Heart right ventricle (tissue), 16 donors: ENCODE measurements at regions not wholly inside any gene's neighbourhood (a gene's known extent, or its start where the extent isn't known, plus 50 kb on each side); places are given as distances from the start of the nearest gene placed in this dataset.
"Not testable (repeated sequence)": the region's sequence is repeated elsewhere in the genome, so short reads cannot be mapped to it uniquely, and the experiment has no call there.

Source experiments
- ATAC-seq, 8 donors: fragments of 200-7000 bp; cut with Tn5 transposase; one replicate each; pipeline ENCODE4 v1.9.1; 2020; ENCODE audit warnings: mild to moderate bottlenecking in 8 of 8, moderate library complexity in 8 of 8, moderate number of reproducible peaks in 1 of 8
- DNase-seq, 2 donors: peaks; one replicate each; pipeline ENCODE4 v3.0.0-alpha.2; 2020
- H3K27ac ChIP-seq, 10 donors: fragments of 200-600 bp; sonication (generic) in 2 of 10; one replicate each; pipeline versions ENCODE4 v1.5.0 to v1.8.0; 2020 to 2022; ENCODE audit warnings: mild to moderate bottlenecking in 3 of 10
- H3K27me3 ChIP-seq, 7 donors: fragments of 200-600 bp; one replicate each; pipeline ENCODE4 v1.8.0; 2021 to 2022; ENCODE audit warnings: mild to moderate bottlenecking in 2 of 7
- H3K36me3 ChIP-seq, 9 donors: fragments of 200-600 bp; sonication (generic) in 1 of 9; one replicate each; pipeline versions ENCODE4 v1.5.0 to v1.8.0; 2020 to 2022; ENCODE audit warnings: mild to moderate bottlenecking in 2 of 9
- H3K4me1 ChIP-seq, 9 donors: fragments of 200-600 bp; sonication (generic) in 1 of 9; one replicate each; pipeline versions ENCODE4 v1.5.0 to v1.8.0; 2020 to 2022; ENCODE audit warnings: mild to moderate bottlenecking in 4 of 9
- H3K4me3 ChIP-seq, 10 donors: fragments of 200-600 bp; sonication (generic) in 2 of 10; one replicate each; pipeline versions ENCODE4 v1.5.0 to v1.8.0; 2020 to 2022; ENCODE audit warnings: mild to moderate bottlenecking in 7 of 10, moderate library complexity in 2 of 10
- H3K9me3 ChIP-seq, 11 donors: fragments of 200-600 bp in 10 of 11; sonication (generic) in 2 of 11; one replicate each; pipeline versions ENCODE4 v1.5.0 to v1.8.0; 2013 to 2022; ENCODE audit warnings: mild to moderate bottlenecking in 2 of 11, control low read depth in 1 of 11, moderate library complexity in 1 of 11
- CTCF ChIP-seq, 9 donors: fragments of 200-600 bp; sonication (generic) in 2 of 9; IDR thresholded peaks; one replicate each; pipeline versions ENCODE4 v1.5.0 to v1.8.0; 2021 to 2022; ENCODE audit warnings: antibody characterized with exemption in 9 of 9, mild to moderate bottlenecking in 5 of 9, moderate library complexity in 1 of 9
- WGBS, 2 donors: extraction: QIAGEN DNeasy Blood & Tissue Kit; methylation state at CpG; one replicate each; pipeline ENCODE4 v1.1.7; 2013; ENCODE audit warnings: inconsistent platforms in 1 of 2; 5-methylcytosine and 5-hydroxymethylcytosine counted together
- intact Hi-C, 10 donors: fragments of 100-400 bp; cut with DNase I; formaldehyde crosslinking; loops; one replicate each; pipeline versions ENCODE4 v1.11.1 to v1.14.2; 2022
- donor health status: Arrhythmogenic right ventricular cardiomyopathy.
- donor health status: ischemic (EF 13 %, LVEDD 7.1; RV severe dilation, severe dysfunction).
- donor health status: healthy with polysubstance abuse.
- donor health status: DM: no; HTN: yes; CAD: no.
- donor health status: DM: no; HTN: no; CAD: no.
- donor health status: ischemic (EF 25% LVEDD 6.9; RV normal size, moderate dysfunction).
- donor health status: ischemic (EF 25% LVEDD 5.7; RV mildly dilated, moderate dysfunction).
- donor health status: healthy.
- donor health status: DM: yes; HTN: yes; CAD: no.
- donor health status: Ischemic cardiomyopathy.
- donor health status: ischemic (EF 35%, LVEDD 5.7; RV mildly dilated, moderate dysfunction).
- donor health status: nonischemic (EF 11% LVEDD 7.7; RV severe dilation, severe dysfunction).
- donor health status: DM: yes; HTN: yes; CAD: no.
- donor health status: PGD.
- donor health status: ischemic (EF 29% LVEDD 5.4; RV normal size, mild dysfunction).
- donor health status: nonischemic (EF 23%, LVEDD 6.1; RV moderate dilation, normal function).

- Histone ChIP-seq H3K27me3 (no peaks in the 10 kb centered on the region), H3K4me1 (no peaks in the 10 kb centered on the region), H3K36me3 (no peaks in the 10 kb centered on the region), H3K27ac (no peak overlapping the region), H3K9me3 (peaks cover 0 to 33% (median 4%) of the 10 kb centered on the region in 11 donors), H3K4me3 (no peak overlapping the region)
- intact Hi-C loops = no loop called here
- no peak for TF ChIP-seq CTCF (IDR thresholded peaks at IDR 0.05)
- WGBS, 2 donors = 74 to 82% methylated on average over 6 of the region's 6 CpGs
- ATAC-seq (no peak), DNase-seq (no peak)
These were observed 118.7 kb upstream of the CDK6 start for GRCh38 chr7:92955081-92955480.

GRCh38 chr7:92953657-92954056 lies 117.3 kb upstream of the CDK6 start:
- Histone ChIP-seq H3K4me3 (no peak overlapping the region), H3K27me3 (no peaks in the 10 kb centered on the region), H3K36me3 (no peaks in the 10 kb centered on the region), H3K27ac (no peak overlapping the region), H3K4me1 (no peaks in the 10 kb centered on the region), H3K9me3 (peaks cover 0 to 24% (median 4%) of the 10 kb centered on the region in 11 donors)
- TF ChIP-seq CTCF (IDR thresholded peaks at IDR 0.05) = no peak
- WGBS, 2 donors = 51 to 54% methylated on average over 2 of the region's 2 CpGs
- intact Hi-C loops = no loop called here
- no peak for ATAC-seq
- no peak for DNase-seq

- H3K27me3 ChIP-seq = no peaks in the 10 kb centered on the region
- ATAC-seq (no peak), DNase-seq (no peak)
- WGBS, 2 donors = 24 to 69% methylated on average over 1 of the region's 1 CpG
- intact Hi-C loops = no loop called here
- no peaks in the 10 kb centered on the region for H3K4me1 ChIP-seq
- no peak overlapping the region for H3K27ac ChIP-seq
- H3K4me3 ChIP-seq = no peak overlapping the region
- H3K9me3 ChIP-seq = no peaks in the 10 kb centered on the region
- H3K36me3 ChIP-seq = no peaks in the 10 kb centered on the region
- TF ChIP-seq CTCF (IDR thresholded peaks at IDR 0.05) = no peak
These were observed 113.4 kb upstream of the CDK6 start for GRCh38 chr7:92949748-92950147.

DNA sequence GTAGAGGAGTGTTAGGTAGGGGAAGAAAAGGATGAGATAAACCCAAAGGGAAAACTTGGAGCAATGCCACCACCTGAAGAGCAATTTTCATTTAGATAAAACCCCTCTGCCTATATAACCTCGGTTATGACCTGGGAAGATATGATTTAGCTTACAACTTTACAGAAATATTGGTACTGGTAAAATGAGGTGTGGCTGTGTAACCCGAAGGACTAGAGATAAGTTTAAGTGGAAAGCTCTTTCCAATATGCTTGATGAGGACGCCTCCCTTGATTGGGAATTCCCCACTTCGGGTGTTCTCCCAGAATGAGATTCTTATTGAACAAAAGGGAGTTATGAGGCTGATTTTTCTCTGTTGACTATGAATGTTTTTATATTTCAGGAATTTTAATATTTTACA lies 109.5 kb upstream of the CDK6 start:
- H3K4me3 ChIP-seq = no peak overlapping the region
- H3K27me3 ChIP-seq = no peaks in the 10 kb centered on the region
- WGBS, 2 donors = 29 to 36% methylated on average over 4 of the region's 4 CpGs
- H3K27ac ChIP-seq = no peak overlapping the region
- ATAC-seq = no peak
- peaks cover 0 to 10% (median 0%) of the 10 kb centered on the region in 11 donors for H3K9me3 ChIP-seq
- no peak for TF ChIP-seq CTCF (IDR thresholded peaks at IDR 0.05)
- H3K4me1 ChIP-seq = no peaks in the 10 kb centered on the region
- intact Hi-C loops = no loop called here
- no peaks in the 10 kb centered on the region for H3K36me3 ChIP-seq
- DNase-seq = no peak

- Histone ChIP-seq H3K9me3 (peaks cover 0 to 20% (median 2%) of the 10 kb centered on the region in 11 donors), H3K4me3 (no peak overlapping the region), H3K4me1 (no peaks in the 10 kb centered on the region), H3K27ac (no peak overlapping the region), H3K27me3 (no peaks in the 10 kb centered on the region), H3K36me3 (no peaks in the 10 kb centered on the region)
- DNase-seq = no peak
- intact Hi-C loops = no loop called here
- TF ChIP-seq CTCF (IDR thresholded peaks at IDR 0.05) = no peak
- peak in 2 of 8 donors; percentile 70 to 75 for ATAC-seq
- 41 to 57% methylated on average over 6 of the region's 6 CpGs for WGBS, 2 donors
These were observed 108.3 kb upstream of the CDK6 start for GRCh38 chr7:92944633-92945032.

GRCh38 chr7:92942706-92943105 lies 106.3 kb upstream of the CDK6 start:
- intact Hi-C loops, ATAC-seq, H3K4me3 ChIP-seq, H3K36me3 ChIP-seq, H3K27ac ChIP-seq, DNase-seq, H3K27me3 ChIP-seq, H3K4me1 ChIP-seq: not testable (repeated sequence)
- H3K9me3 ChIP-seq = peaks cover 0 to 29% (median 6%) of the 10 kb centered on the region in 11 donors
- 58% methylated on average over 1 of the region's 1 CpG for WGBS, 2 donors
